Stimulated activated CD4-positive, alpha-beta T cell treated with anti-CD3 and anti-CD28 coated beads, Interleukin-12 subunit alpha, Interleukin-12 subunit beta, amount 100 ng/mL, for 4 hours (primary cell): ENCODE measurements at regions not wholly inside any gene's neighbourhood (a gene's known extent, or its start where the extent isn't known, plus 50 kb on each side); places are given as distances from the start of the nearest gene placed in this dataset.

ENCODE experiments used
- DNase-seq: peaks from one replicate; pipeline ENCODE4 v3.0.0-alpha.2; 2020

- no peak for DNase-seq
Measured at GRCh38 chr2:217068677-217069250, 208.9 kb upstream of the TNP1 start.

DNA sequence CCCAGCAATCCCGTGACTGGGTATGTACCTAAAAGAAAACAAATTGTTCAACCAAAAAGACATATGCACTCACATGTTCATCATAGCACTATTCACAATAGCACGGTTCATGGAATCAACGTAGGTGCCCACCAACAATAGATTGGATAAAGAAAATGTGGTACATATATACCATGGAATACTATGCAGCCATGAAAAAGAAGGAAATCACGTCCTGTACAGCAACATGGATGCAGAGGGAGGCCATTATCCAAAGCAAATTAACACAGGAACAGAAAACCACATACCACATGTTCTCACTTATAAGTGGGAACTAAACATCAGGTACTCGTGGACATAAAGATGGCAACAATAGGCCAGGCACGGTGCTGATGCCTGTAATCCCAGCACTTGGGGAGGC lies 207.9 kb upstream of the TNP1 start:
- no peak for DNase-seq

GRCh38 chr2:217066510-217067270 lies 206.8 kb upstream of the TNP1 start:
- DNase-seq = no peak

- no peak for DNase-seq
Measured at GRCh38 chr2:217065695-217066405, 206.0 kb upstream of the TNP1 start.

DNA sequence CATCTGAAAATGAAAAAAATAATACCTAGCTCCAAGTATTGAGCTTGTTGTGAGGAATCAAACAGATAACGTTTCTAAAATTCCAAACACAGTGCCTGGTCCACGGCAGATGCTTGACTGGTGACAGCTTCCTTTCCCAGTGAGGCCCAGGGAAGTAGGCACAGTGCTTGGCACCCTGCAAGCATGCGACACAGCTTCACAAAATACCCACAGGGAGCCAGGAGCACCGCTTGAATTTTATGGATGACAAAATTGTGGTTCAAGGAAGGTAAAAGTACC lies 205.1 kb upstream of the TNP1 start:
- no peak for DNase-seq

DNA sequence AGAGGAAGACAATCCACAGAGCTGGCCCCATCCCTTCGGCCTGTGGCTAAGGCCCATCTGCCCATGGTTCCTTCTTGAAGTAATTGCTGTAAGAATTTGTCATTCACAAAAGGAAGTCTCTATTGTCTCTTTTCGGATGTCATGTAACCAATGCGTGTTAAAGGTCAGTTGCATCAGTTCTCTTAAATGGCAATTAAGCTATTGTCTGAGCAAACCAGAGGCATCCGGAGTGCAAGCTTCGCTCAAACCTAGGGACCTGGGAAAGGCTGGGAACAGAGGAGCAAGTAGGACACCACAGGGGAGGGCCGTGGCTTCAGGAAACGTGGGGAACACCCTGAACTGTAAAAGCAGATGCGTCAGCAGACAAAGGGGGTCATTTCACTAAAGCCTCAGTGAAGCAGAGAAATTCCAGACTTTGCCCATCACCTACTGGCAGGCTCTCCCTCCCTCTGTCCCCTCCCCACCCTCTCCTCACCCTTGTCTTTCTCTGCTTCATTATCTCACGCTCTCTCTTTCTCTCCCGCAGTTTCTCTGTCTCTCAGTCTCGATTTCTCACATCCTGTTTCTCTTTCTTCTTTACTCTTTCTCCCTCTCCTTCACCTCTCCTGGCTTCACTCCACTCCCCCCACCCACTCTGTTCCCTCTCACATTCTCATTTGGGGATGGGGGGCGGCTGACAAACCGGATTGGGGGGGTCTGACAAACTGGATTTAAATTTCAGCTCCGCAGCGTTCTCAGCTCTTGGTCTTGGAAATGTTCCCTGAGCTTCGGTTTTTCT lies 204.6 kb upstream of the TNP1 start:
- no peak for DNase-seq

- no peak for DNase-seq
Measured at GRCh38 chr2:217063238-217063755, 203.4 kb upstream of the TNP1 start.

DNA sequence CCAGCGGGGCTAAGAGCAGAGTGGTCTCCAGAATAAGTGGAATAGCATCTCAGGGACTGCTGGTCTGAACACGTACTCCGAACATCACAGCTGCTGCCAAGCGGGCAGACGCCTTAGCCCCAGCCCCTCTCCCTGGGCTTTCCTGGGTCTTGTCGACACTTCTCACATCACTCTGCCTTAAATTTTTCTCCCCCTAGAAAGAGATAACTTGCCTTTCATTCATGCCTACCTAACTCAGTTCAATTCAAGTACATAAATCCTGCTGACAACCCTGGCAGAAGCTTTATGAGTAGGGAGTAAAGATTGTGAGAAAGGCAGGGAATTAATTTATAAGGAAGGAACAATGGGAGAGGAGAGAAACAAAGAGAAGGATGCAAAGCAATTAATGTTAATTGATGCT lies 202.9 kb upstream of the TNP1 start:
- no peak for DNase-seq

DNA sequence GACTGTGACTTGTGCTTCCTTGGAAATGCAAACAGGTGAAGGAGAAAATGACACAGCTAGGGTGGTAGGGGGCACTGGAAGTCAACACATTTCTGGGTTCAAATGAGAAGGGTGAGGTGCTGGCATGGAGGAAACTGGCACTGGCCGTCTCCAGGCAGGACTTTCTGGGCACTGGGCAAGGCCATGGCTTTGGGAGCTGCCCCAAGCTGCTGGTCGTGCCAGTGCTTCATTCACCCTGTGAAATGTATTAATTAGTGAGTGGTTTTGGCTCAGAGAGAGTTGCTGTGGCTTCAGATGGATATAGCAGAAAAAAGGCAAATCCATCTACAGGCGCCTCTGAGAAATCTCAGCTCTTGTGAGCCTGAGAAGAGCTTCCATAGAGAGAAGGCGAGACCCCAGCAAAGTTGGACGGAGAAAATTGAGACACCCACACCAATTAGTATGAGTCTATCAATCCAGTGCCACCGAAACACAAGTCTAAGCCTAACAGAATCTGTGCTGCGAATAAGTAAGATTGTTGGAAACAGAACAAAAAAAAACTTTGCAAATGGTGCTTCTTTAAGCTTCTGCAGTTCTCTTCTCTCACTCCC lies 202.1 kb upstream of the TNP1 start:
- no peak for DNase-seq

- no peak for DNase-seq
Measured at GRCh38 chr2:217060951-217061547, 201.2 kb upstream of the TNP1 start.

DNA sequence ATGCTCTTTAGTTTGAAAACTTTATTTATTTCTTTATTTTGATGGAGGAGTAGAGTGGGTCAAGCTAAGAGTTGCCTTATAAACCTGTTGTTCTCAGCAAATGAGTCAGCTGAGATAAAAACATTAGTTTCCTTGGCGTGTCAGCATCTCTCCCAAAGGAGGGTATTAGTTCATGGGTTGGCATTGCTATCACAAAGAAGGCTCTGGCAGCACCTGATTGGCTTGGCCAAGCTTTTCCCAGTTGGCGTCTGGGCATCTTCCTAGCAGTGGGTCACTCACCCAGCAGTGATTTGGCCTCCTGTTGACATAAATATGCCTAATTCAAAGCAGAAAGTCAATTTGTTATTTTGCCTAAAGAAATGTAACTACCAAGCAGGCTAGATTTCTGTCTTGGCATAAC lies 200.7 kb upstream of the TNP1 start:
- no peak for DNase-seq

GRCh38 chr2:217058791-217059755 lies 199.2 kb upstream of the TNP1 start:
- no peak for DNase-seq

- no peak for DNase-seq
Measured at GRCh38 chr2:217057773-217058172, 197.9 kb upstream of the TNP1 start.

DNA sequence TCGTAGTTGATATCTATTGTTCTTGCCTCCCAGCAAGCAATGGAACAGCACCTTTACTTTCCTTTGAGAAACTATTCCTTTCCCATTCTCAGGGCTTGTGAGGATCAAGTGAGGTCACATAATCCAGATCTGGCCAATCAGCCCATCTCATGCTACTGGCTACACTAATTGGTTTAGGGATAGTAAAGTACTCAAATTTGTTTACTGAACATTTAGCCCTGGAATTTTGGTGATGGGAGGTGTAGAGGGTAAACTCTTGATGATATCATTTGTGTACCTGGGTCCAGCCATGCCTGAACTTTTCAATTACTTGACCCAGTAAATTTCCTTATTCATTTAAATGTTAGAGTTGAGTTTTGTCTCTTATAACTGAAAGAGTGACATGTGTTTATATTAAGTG lies 195.8 kb upstream of the TNP1 start:
- no peak for DNase-seq

DNA sequence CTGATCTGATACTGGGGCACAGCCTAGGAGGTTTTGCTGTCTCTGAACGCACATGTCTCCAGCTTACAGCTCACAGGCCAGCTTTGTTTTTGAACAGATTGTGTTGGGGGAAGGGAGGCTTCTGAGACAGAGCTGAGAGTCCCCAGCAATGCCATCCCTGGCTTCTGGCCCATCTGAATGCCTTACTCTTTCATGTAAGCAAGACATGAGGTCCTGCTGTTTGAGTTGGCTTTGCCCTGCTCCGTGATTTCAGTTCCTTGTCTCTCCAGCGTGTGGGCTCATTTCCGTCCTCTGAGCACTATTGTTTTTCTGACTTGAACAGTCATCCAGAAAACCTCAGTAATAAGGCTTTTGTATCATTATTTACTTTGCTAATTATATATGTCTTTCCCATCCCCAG lies 194.9 kb upstream of the TNP1 start:
- DNase-seq = no peak

- DNase-seq = no peak
Measured at GRCh38 chr2:217052856-217053577, 193.2 kb upstream of the TNP1 start.

- DNase-seq = no peak
Measured at GRCh38 chr2:217051416-217051815, 191.6 kb upstream of the TNP1 start.

- no peak for DNase-seq
Measured at GRCh38 chr2:217049956-217050355, 190.1 kb upstream of the TNP1 start.

DNA sequence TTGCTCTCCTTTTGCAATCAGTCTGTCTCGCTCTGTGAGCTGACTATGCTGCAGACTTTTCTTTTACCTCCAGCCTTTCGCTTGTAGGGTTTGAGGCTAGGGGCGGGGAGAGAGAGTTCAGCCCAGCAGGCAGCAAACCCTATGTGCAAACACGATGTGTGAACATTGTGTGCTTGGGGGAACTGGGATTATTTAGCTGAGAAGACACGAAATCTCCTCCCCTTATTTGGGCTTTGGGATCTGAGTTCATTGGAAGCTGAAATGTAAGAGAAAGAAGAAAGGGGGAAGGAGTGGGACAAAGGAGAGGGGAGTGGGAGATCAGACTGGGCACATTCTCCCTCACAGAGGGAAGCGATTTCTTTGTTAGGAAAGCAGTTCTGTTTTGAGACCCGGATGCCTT lies 189.6 kb upstream of the TNP1 start:
- DNase-seq = no peak

GRCh38 chr2:217048730-217049129 lies 188.9 kb upstream of the TNP1 start:
- DNase-seq = no peak

- no peak for DNase-seq
Measured at GRCh38 chr2:217047631-217048030, 187.8 kb upstream of the TNP1 start.
